HG02610 (cell line): ENCODE measurements at regions not wholly inside any gene's neighbourhood (a gene's known extent, or its start where the extent isn't known, plus 50 kb on each side); places are given as distances from the start of the nearest gene placed in this dataset.
"Not testable (repeated sequence)": the region's sequence is repeated elsewhere in the genome, so short reads cannot be mapped to it uniquely, and the experiment has no call there.

Experiments
- ATAC-seq: cut with Tn5 transposase; IDR thresholded peaks from one replicate; pipeline ENCODE4 v1.9.1; 2021; ENCODE audit warnings: mild to moderate bottlenecking, moderate library complexity; ENCODE audit not compliant: unreplicated experiment

GRCh38 chr2:163123526-163123925 lies 285.0 kb upstream of the KCNH7 start:
- no peak for ATAC-seq

GRCh38 chr2:163122257-163122656 lies 283.7 kb upstream of the KCNH7 start:
- no peak for ATAC-seq

DNA sequence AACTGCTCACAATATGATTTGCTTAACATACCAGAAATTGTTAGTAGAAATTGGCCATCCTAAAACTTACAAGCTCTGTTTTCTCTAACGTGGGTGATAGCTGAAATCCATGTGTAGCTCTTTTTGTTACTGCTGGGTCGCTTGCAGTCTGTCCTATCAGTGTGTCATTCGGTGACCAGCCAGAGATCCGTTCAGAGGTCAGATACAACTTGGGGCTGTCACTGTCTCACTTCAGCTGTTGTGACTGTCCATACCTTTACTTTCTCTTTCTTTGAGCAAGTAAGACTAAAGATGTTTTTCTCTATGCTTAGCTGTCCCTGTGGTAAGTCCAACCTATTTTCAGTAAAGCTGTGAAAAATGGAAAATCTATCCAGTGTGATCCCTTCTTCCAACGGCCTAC lies 282.9 kb upstream of the KCNH7 start:
- ATAC-seq: no peak

- no peak for ATAC-seq
Observed at GRCh38 chr2:163119966-163120365, 281.4 kb upstream of the KCNH7 start.

DNA sequence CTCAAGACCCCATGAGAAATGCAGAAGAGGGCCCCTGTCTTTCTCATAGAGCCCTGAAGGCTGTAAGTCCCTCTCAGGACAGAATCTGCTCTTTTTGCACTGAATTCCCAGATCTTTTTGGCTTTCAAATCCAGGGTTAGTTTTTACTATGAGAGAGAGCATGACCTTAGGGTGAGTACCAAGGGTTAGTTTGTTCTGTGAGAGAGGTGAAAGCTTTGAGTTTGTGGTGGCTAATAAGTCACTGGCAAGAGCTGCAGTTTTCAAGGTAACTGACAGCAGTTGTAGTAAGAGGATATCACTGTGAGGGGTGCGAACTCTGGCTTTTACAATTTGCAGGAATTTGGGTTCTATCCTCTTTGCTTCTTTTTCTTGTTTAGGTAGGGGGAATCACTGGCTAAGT lies 248.4 kb upstream of the KCNH7 start:
- ATAC-seq: no peak

GRCh38 chr2:163085366-163086024 lies 246.9 kb upstream of the KCNH7 start:
- not testable (repeated sequence) for ATAC-seq

GRCh38 chr2:163081754-163082153 lies 243.2 kb upstream of the KCNH7 start:
- peak; percentile 65 for ATAC-seq

DNA sequence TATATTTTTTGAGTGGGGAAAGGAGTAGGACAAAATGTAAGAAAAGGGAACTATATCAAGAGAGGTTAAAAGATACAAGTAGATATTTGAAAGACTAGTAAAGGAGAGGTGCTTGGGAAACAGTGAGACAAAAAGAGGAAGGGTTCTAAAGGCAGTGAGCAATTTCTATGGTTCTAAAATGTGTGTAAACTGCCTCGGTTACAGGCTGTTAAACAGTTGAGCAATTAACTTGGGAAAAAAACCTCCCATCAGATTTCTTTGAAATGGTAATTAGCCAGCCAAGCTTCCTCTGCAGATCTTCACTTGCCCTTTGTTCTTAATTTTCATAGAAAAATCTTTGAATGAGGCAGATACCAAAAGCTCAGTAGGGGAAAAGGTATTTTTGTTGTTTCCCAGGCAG lies 238.7 kb upstream of the KCNH7 start:
- no peak for ATAC-seq

- ATAC-seq: no peak
Observed at GRCh38 chr2:163066085-163066484, 227.5 kb upstream of the KCNH7 start.

DNA sequence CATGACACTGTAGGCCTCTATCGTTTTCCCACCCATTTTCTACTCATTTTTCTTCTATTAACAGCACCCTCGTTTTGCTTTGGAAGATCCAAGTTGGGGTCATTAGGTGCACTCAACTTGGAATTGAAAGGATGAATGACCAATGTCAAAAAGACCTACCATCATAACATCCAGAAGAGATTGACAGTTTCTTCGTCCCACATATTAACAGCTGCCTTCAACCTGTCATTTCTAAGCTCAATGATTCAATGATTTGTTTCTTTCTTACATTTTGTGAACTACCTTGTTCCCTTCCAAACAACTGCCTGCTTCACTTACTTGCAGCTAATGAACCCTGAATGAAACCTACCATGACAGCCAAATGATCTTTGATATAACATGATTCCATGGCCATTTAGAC lies 224.0 kb upstream of the KCNH7 start:
- no peak for ATAC-seq

DNA sequence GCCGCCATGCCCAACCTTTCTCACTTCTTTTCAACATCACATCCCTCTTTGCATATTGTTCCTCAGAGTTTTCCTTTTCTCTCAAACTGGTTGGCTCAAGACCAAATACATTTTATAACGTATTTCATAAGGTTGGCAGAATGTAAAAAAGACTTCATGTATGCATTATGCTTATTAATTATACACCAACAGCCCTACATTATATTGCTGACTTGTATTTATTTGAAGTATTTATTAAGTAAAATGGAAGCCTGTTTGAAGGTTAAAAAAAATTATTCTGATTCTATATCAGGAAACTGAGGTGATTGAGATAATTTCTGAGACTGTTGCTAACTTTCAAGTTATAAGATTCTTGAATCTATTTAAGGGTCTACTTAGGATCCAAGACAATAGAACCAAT lies 208.0 kb upstream of the KCNH7 start:
- ATAC-seq: no peak

DNA sequence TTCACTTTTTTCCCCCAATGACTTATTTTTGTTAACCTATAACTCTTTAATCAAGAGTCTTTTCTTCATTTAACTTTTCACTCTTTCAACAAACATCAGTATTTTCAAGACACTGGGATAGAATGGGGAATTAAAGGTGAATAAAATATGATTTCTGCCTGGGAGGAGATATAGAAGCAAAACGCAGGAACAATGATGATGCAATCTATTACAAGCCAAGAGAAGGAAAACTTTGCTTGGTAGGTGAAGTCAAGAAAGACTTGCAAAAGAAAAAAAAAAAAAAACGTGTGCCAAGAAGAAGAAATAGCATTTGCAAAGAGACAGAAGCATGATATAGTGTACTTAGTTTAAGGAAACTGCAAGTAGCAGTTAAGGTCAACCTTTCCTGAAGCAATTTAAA lies 207.3 kb upstream of the KCNH7 start:
- ATAC-seq: no peak

DNA sequence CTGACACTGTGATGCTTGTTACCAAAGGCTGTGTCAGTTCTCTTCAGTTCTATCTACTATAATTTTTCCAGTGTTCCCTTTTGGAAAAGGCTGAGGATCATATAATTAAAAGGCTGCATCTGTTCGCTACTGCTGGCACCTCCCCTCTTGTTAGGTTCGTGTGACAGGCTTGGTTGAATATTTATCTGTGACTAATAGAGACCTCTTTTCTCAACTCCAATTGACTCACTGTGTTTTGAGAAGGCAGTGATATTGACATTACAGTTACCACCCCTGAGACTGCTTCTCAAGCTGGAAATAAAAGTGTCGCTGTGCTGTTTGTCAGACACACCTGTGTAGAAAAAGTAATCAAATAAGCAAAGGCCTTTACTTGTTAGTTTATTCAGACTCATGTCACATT lies 205.5 kb upstream of the KCNH7 start:
- ATAC-seq: no peak

DNA sequence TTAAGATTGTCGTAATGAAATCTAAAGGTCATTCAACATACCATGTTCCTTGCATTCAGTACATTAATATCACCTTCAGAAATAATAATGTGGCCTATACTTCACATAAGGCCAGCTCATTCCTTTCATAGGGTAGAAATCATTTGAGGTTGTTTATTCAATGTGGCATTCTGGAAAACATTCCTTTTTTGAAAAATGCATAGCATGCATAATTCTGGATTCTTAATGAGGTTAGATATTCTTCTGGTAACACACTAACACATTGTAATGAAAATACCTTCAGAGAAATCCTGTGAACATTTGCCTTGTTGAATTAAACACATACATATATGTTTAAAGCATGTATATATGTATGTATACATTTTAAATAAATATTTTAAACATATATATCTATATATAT lies 204.6 kb upstream of the KCNH7 start:
- no peak for ATAC-seq

- ATAC-seq: no peak
Observed at GRCh38 chr2:163039266-163039665, 200.7 kb upstream of the KCNH7 start.

DNA sequence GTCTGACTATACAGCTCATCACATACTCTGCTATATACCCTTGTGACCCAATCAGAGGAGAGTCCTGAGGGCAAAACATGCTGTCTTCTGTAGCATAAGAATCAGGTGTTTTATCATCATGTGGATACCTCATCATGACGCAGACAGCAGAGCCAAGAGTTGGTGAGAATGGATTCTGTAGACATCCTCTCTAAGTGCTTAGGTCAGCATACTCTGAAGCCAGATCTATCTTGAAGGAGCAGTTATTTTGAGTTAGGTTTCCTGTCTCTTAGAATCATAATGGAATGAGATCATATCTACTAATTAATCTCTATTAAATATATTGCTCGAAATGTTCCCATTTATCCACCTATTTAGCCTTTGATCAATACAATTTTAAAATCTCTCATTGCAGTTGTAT lies 190.2 kb upstream of the KCNH7 start:
- no peak for ATAC-seq

DNA sequence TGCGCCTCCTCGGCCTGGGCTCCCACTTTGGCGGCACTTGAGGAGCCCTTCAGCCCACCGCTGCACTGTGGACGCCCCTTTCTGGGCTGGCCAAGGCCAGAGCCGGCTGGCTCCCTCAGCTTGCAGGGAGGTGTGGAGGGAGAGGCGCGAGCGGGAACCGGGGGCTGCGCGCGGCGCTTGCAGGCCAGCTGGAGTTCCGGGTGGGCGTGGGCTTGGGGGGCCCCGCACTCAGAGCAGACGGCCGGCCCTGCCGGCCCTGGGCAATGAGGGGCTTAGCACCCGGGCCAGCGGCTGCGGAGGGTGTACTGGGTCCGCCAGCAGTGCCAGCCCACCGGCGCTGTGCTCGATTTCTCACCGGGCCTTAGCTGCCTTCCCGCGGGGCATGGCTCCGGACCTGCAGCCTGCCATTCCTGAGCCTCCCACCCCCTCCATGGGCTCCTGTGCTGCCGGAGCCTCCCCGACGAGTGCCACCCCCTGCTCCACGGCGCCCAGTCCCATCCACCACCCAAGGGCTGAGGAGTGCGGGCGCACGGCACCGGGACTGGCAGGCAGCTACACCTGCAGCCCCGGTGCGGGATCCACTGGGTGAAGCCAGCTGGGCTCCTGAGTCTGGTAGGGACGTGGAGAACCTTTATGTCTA lies 187.7 kb upstream of the KCNH7 start:
- not testable (repeated sequence) for ATAC-seq

DNA sequence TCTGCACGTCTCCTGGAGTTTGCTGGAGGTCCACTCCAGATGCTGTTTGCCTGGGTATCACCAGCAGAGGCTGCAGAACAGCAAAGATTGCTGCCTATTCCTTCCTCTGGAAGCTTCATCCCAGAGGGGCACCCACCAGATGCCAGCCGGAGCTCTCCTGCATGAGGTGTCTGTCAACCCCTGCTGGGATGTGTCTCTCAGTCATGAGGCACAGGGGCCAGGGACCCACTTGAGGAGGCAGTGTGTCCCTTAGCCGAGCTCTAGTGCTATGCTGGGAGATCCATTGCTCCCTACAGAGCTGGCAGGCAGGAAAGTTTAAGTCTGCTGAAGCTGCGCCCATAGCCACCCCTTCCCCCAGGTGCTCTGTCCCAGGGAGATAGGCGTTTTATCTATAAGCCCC lies 178.3 kb upstream of the KCNH7 start:
- ATAC-seq: not testable (repeated sequence)

DNA sequence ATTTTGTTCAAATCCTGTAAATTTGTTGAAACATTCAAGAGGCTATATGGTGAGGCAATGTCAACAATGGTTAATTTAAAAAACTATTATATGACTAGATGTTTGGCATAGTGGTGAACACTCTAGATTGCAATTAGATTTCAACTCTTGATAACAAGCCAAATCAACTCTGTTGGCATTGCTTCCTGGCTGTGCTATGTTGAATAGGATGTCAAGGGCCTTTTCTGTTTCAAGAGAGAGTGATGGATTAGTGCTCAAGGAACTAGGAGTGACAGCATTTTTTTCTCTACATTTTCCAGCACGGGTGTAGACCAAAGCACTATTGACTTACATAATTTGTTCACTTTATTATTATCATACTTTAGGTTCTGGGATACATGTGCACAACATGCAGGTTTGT lies 172.4 kb upstream of the KCNH7 start:
- no peak for ATAC-seq

DNA sequence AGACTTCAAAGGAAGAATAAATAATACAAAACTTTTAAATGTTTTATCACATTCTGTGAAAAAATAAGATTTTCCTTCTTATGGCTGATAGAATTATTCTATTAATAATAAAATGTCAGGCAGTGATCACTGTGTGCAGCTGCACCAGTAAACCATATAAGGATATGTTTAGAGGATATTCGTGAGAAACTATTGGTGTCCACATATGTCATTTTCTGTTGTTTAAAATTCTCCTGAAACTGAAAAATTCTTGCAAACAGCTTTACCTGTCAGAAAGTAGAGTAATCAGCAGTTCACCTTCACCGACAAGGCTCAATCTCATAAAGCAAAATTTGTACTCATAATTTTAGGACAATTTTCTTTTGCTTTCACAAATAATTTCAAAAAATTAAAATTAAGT lies 170.1 kb upstream of the KCNH7 start:
- no peak for ATAC-seq

- ATAC-seq: no peak
Observed at GRCh38 chr2:162994718-162995117, 156.2 kb upstream of the KCNH7 start.

DNA sequence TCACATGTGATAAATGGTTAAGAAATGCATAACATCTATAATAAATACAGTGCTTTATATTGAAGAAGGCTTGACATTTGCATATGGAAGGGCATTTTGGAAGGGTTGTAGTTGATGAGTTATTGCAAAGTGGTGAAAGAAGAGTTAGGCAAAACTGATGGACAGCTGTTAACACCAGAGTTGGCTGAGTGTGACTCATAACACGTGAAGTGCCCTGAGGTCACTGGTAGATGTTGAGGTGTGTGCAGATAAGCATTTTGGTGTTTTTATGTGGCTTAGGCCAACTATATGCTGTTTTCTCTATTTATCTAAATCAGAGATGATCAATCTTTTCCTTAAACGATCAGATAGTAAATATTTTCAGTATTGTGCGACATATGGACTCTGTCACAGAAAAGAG lies 154.3 kb upstream of the KCNH7 start:
- ATAC-seq: no peak

- no peak for ATAC-seq
Observed at GRCh38 chr2:162989507-162989906, 150.9 kb upstream of the KCNH7 start.
